Pancreas (tissue), 10 donors: ENCODE measurements at regions not wholly inside any gene's neighbourhood (a gene's known extent, or its start where the extent isn't known, plus 50 kb on each side); places are given as distances from the start of the nearest gene placed in this dataset.

Experiments used
- ATAC-seq, 4 donors: fragments of 200-7000 bp; cut with Tn5 transposase; one replicate each; pipeline versions ENCODE4 v1.8.0 to v1.9.1; 2020; ENCODE audit warnings: mild to moderate bottlenecking in 4 of 4, moderate library complexity in 4 of 4
- DNase-seq, 6 donors: peaks; one replicate each; pipeline ENCODE4 v3.0.0-alpha.2; 2020
- FAIRE-seq: peaks from 2 replicates; lab custom pipeline; 2012; peaks lifted over from hg19 to GRCh38; lab: Jason Lieb, UNC
- H3K27ac ChIP-seq, 4 donors: fragments of 200-600 bp; sonication (generic); 1 replicate in 3 of 4; 2 replicates in 1 of 4; pipeline versions ENCODE4 v1.5.0 to v1.8.0; 2020
- H3K27me3 ChIP-seq, 4 donors: fragments of 200-600 bp; one replicate each; pipeline ENCODE4 v1.8.0; 2021
- H3K36me3 ChIP-seq, 3 donors: fragments of 200-600 bp; sonication (generic) in 1 of 3; one replicate each; pipeline versions ENCODE4 v1.5.0 to v1.8.0; 2020 to 2021
- H3K4me1 ChIP-seq, 3 donors: fragments of 200-600 bp; one replicate each; pipeline ENCODE4 v1.8.0; 2021
- H3K4me3 ChIP-seq, 4 donors: fragments of 200-600 bp; sonication (generic) in 2 of 4; one replicate each; pipeline versions ENCODE4 v1.5.0 to v1.8.0; 2020 to 2021
- H3K9me3 ChIP-seq, 4 donors: fragments of 200-600 bp; one replicate each; pipeline ENCODE4 v1.8.0; 2021
- CTCF ChIP-seq, 4 donors: fragments of 200-600 bp; sonication (generic) in 3 of 4; IDR thresholded peaks; one replicate each; pipeline versions ENCODE4 v1.5.0 to v1.8.0; 2021; ENCODE audit warnings: antibody characterized with exemption in 4 of 4
- WGBS, 2 donors: extraction: QIAGEN DNeasy Blood & Tissue Kit; methylation state at CpG; one replicate each; pipeline ENCODE4 v1.1.7; 2013; 5-methylcytosine and 5-hydroxymethylcytosine counted together
- intact Hi-C, 3 donors: fragments of 100-400 bp; cut with DNase I; formaldehyde crosslinking; loops; one replicate each; pipeline versions ENCODE4 v1.11.1 to v1.14.2; 2022
- donor health status: healthy with polysubstance abuse.
- donor health status: DM: no; HTN: no; CAD: no; lungs with moderate emphysema.
- donor health status: DM: no; HTN: no; CAD: no.
- donor health status: control.
- donor health status: control.
- donor health status: Bipolar disorder and iron deficiency.
- donor health status: DM: yes; HTN: yes; CAD: no.
- donor health status: DM: no; HTN: no; CAD: no.
- donor health status: DM: no; HTN: no; CAD: no.
- donor health status: DM: yes; HTN: yes; CAD: no.

DNA sequence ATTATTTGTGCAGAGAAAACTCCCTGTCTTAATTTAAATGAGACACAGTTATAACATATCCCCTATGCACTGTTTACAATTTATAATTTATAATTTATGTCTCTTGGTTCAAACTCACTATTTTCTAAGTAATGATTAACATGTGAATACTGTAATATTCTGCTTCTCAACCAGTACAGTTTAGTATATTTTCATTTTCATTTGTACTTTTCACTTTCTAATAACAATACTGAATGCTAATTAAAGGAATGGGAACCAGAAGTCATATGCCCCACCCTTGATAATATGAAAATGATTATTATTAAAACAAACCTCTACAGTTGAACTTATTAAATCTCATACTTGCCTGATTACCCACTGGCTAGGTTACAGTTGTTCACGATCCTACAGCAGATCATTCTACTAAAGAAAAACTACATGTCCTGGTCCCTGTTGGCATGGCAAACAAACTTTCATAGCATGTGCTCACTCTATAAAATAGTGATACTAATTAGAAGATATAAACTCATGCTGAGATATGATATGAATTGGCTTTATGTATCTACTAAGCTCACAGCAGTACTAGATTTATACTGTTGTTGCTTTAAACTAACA, 66.4 kb downstream of the POU5F2 start:
- FAIRE-seq: no peak
- H3K4me1 ChIP-seq: peaks cover 16 to 43% (median 40%) of the 10 kb centered on the region in 3 donors

DNA sequence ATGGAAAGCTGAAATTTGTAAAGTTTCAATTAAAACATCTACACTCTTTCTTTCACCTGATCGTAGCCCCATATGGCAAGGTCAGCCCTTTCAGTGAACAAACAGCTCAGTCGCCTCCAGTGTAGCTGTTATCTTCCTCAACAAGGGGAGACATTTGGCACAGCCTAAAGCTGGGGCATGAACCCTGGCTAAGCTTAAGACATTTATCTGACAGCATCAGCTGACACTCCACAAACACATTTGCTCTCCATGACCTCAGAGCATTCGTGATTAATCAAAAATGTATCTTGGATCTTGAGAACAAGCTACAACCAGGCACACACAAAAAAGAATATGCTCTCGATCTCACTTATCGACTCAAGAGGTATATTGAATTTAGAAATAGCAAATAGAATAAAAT, 67.3 kb downstream of the POU5F2 start:
- no peak for FAIRE-seq
- intact Hi-C loops: no loop called here
- no peak overlapping the region for H3K27ac ChIP-seq
- peak in 1 of 6 donors; percentile 15 for DNase-seq
- H3K4me1 ChIP-seq: peaks cover 16 to 43% (median 40%) of the 10 kb centered on the region in 3 donors
- no peak overlapping the region for H3K4me3 ChIP-seq
- no peaks in the 10 kb centered on the region for H3K9me3 ChIP-seq
- H3K27me3 ChIP-seq: no peaks in the 10 kb centered on the region
- no peaks in the 10 kb centered on the region for H3K36me3 ChIP-seq
- no peak for TF ChIP-seq CTCF (IDR thresholded peaks at IDR 0.05)
- WGBS, 2 donors: 17 to 20% methylated on average over 5 of the region's 5 CpGs
- ATAC-seq: peak; percentile 52 to 70 (median 60)

More for the DNA sequence above, 66.4 kb downstream of the POU5F2 start:
- ATAC-seq (peak in 1 of 4 donors; percentile 8), DNase-seq (no peak)
- H3K9me3 ChIP-seq: no peaks in the 10 kb centered on the region
- intact Hi-C loops: no loop called here
- no peak overlapping the region for H3K27ac ChIP-seq
- WGBS, 2 donors: 23 to 34% methylated on average over 1 of the region's 1 CpG
- H3K27me3 ChIP-seq: no peaks in the 10 kb centered on the region
- no peaks in the 10 kb centered on the region for H3K36me3 ChIP-seq
- no peak overlapping the region for H3K4me3 ChIP-seq
- TF ChIP-seq CTCF (IDR thresholded peaks at IDR 0.05): no peak

GRCh38 chr5:93673316-93673954, 68.0 kb downstream of the POU5F2 start:
- Histone ChIP-seq H3K9me3 (no peaks in the 10 kb centered on the region), H3K27ac (no peak overlapping the region), H3K4me3 (no peak overlapping the region), H3K36me3 (no peaks in the 10 kb centered on the region), H3K27me3 (no peaks in the 10 kb centered on the region), H3K4me1 (peaks cover 16 to 43% (median 40%) of the 10 kb centered on the region in 3 donors)
- ATAC-seq (peak in 1 of 4 donors; percentile 33), FAIRE-seq (no peak), DNase-seq (no peak)
- WGBS, 2 donors: 37 to 47% methylated on average over 4 of the region's 4 CpGs
- TF ChIP-seq CTCF (IDR thresholded peaks at IDR 0.05): no peak
- intact Hi-C loops: no loop called here

GRCh38 chr5:93665648-93666047, 75.8 kb downstream of the POU5F2 start:
- Histone ChIP-seq H3K27ac (no peak overlapping the region), H3K27me3 (no peaks in the 10 kb centered on the region), H3K36me3 (no peaks in the 10 kb centered on the region), H3K4me1 (no peaks in the 10 kb centered on the region), H3K4me3 (no peak overlapping the region), H3K9me3 (no peaks in the 10 kb centered on the region)
- WGBS, 2 donors: 40 to 42% methylated on average over 7 of the region's 7 CpGs
- DNase-seq (no peak), ATAC-seq (peak in 3 of 4 donors; percentile 34 to 57 (median 52)), FAIRE-seq (no peak)
- TF ChIP-seq CTCF (IDR thresholded peaks at IDR 0.05): no peak
- intact Hi-C loops: no loop called here

DNA sequence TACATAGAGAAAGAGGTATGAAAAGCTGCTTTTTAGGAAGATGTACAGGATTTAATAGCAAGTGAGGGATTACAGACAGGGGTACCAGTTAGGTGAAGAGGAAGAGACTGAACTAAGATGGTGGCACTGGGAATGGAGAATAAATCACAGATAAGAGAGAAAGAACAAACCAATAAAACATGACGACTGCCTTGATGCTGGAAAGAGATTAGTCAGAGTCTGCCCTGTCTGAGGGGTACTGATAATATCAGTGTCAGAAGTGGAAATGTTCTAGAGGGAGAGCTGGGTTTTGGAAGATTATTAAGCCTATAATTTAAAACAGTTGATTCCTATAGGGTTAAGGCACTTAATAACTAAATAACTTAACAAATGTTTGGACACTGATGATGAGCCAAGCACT, 77.7 kb downstream of the NR2F1 start:
- Histone ChIP-seq H3K27me3 (no peaks in the 10 kb centered on the region), H3K9me3 (no peaks in the 10 kb centered on the region), H3K36me3 (no peaks in the 10 kb centered on the region), H3K4me3 (no peak overlapping the region), H3K27ac (no peak overlapping the region), H3K4me1 (no peaks in the 10 kb centered on the region)
- DNase-seq (no peak), FAIRE-seq (no peak), ATAC-seq (no peak)
- intact Hi-C loops: no loop called here
- no peak for TF ChIP-seq CTCF (IDR thresholded peaks at IDR 0.05)
- WGBS, 2 donors: 72 to 75% methylated on average over 1 of the region's 1 CpG
